GM12874 (cell line): ENCODE measurements at regions not wholly inside any gene's neighbourhood (a gene's known extent, or its start where the extent isn't known, plus 50 kb on each side); places are given as distances from the start of the nearest gene placed in this dataset.

Experiments used
- TF ChIP-seq, protein P1 (sequence below): IDR thresholded peaks from 2 replicates; pipeline ENCODE4 v1.5.1; 2011; ENCODE audit warnings: low read depth, mild to moderate bottlenecking, control low read depth, low read length, moderate library complexity; ENCODE audit not compliant: insufficient read depth

DNA sequence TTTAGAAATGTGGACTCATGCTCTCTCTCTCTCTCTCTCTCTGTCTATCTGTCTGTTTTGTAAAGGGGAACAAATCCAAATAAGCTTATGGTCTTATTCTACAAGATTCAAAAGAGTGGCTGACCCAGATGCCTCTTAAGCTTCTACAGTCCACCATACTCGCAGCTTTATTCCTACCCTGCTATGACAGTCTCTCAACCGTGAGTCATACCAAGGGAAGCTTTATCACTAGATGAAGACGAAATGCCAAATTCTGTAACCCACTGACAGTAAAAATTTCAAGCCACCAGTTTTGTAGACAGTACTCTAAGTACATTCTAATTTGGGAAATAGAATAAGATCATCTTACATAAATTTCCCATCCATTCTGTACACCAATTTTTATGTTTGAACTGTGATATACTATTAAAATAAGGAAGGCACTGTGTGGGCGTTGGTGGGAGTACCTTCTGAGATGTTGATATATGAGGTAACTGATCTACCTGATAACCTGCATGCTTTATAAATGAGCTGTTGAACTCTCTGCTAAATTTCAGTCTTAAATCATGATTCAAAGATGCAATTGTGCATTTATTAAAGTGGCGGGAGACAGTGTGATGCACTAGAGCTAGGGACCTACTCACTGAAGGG, 153.2 kb downstream of the KLF6 start:
- TF ChIP-seq, protein P1, sequence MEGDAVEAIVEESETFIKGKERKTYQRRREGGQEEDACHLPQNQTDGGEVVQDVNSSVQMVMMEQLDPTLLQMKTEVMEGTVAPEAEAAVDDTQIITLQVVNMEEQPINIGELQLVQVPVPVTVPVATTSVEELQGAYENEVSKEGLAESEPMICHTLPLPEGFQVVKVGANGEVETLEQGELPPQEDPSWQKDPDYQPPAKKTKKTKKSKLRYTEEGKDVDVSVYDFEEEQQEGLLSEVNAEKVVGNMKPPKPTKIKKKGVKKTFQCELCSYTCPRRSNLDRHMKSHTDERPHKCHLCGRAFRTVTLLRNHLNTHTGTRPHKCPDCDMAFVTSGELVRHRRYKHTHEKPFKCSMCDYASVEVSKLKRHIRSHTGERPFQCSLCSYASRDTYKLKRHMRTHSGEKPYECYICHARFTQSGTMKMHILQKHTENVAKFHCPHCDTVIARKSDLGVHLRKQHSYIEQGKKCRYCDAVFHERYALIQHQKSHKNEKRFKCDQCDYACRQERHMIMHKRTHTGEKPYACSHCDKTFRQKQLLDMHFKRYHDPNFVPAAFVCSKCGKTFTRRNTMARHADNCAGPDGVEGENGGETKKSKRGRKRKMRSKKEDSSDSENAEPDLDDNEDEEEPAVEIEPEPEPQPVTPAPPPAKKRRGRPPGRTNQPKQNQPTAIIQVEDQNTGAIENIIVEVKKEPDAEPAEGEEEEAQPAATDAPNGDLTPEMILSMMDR, result no peak

- TF ChIP-seq, protein P1, result no peak
These were observed 153.7 kb downstream of the KLF6 start for GRCh38 chr10:3631291-3631690.

DNA sequence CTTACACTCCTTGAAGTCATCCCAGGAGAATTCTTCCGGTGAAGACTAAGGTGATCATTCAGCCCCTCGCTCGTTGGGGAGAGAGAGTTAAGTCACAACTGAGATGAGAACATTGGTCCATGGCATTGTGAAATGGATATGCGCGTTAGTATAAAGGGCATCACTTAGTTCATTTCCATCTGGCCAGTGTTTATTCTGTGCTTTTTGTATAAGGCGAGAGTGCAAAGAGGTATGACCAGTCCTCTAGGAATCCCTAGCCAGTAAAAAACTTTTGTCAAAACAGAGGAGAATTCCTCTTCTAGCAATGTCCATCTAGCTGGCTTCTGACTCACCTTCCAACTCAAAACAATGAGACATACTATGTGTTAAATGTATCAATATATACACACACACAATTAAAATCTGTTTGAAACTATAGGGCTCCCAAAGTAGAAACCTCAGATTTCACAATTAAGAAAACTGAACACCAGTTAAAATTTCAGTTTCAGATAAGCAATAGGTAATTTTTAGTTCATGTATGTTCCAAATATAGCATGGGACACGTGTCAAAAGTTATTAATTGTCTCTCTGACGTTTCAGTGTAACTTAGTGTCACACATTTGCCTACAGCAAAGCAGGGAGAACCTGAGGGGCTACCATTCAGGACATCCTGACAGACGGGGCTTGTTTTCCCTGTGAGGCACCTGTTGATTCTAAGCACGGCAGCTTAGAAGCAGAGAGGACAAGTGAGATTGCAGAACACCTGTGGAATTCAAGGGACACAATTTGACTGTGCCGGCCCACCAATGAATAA, 158.9 kb downstream of the KLF6 start:
- TF ChIP-seq, protein P1, result no peak

GRCh38 chr10:3624367-3624766, 160.6 kb downstream of the KLF6 start:
- TF ChIP-seq, protein P1, result no peak

GRCh38 chr10:3623746-3624145, 161.3 kb downstream of the KLF6 start:
- TF ChIP-seq, protein P1, result no peak

GRCh38 chr10:3622845-3623621, 162.0 kb downstream of the KLF6 start:
- TF ChIP-seq, protein P1, result no peak

- TF ChIP-seq, protein P1, result no peak
These were observed 162.6 kb downstream of the KLF6 start for GRCh38 chr10:3622427-3622826.
